ENCODE measurements at regions not wholly inside any gene's neighbourhood (a gene's known extent, or its start where the extent isn't known, plus 50 kb on each side); places are given as distances from the start of the nearest gene placed in this dataset.

DNA sequence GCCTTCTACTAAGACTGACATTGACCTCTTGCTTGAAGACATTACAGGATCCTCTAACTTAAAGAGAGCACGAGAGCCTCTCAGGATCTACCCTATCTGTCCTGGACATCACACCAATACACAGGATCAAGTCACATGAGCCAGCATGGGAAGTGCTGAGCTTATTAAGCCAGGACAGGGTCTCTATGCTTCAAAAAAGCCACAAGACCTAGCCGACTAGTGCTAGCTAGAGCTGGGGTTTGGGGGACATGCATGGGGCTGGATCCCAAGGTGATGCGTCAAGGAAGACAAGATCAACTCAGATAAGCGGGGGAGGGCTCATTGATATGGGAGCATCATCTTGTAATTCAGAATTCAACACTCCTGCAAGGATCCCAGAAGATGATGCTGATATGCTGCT lies 167.2 kb upstream of the TAB2 start:
- no peak for DNase-seq

GRCh38 chr6:149150801-149151398 lies 166.6 kb upstream of the TAB2 start:
- DNase-seq: no peak

GRCh38 chr6:149152521-149152920 lies 165.0 kb upstream of the TAB2 start:
- no peak for DNase-seq

- DNase-seq: no peak
Observed at GRCh38 chr6:149153100-149153499, 164.4 kb upstream of the TAB2 start.

DNA sequence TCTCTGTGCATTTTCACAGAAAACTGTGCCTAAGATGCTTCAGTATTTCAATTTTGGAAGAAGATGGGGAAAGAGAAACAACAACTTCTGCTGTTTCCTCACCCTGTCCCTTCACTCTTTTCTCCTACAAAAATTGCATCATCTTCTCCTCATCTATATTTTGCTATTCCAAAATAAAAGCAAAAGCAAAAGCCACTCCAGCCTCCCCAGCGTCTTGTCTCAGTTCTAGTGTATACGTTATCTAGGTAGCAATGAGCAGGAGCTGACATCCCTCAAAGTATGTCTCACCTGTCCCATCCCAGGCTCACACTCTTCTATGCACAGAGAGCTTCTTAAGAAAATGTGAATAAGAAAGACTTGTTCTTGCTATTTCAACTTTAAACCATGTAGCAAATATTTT lies 163.8 kb upstream of the TAB2 start:
- DNase-seq: no peak

- no peak for DNase-seq
Observed at GRCh38 chr6:149154261-149154821, 163.2 kb upstream of the TAB2 start.

DNA sequence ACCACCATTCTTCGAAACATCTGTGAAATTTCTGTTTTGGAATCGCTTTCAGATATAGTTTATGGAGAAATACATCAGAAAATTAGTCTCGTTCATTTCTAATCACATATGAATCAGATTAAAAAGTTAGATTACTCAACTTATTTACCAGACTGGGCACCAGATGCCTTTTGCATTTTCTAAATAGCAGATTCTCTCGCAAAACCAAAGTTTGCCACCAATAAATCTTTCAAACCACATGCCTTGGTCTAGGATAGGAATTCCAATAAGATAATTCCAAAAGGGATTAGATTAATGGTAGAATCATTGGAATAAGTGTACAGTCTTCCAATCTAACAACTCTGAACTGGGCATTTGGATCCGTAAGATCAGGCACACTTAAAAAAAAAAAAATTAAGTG lies 160.4 kb upstream of the TAB2 start:
- DNase-seq: no peak

DNA sequence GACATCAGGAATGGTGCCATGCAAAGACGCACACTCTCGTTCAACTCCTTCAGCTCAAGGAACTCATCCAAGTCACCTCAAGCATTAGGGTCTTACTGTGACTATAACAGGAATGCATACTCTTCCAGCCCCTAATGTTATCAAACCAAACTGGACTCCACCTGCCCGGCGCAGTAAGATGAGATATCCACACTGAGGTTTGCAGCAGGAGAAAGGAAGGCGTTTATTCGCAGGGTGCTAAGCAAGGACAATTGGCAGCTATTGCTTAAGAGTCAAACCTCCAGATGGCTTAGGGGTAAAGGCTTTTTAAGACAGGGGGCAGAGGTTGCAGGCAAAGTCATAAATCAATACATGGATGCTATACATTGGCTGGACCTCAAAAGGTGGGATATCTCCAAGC lies 159.4 kb upstream of the TAB2 start:
- no peak for DNase-seq

DNA sequence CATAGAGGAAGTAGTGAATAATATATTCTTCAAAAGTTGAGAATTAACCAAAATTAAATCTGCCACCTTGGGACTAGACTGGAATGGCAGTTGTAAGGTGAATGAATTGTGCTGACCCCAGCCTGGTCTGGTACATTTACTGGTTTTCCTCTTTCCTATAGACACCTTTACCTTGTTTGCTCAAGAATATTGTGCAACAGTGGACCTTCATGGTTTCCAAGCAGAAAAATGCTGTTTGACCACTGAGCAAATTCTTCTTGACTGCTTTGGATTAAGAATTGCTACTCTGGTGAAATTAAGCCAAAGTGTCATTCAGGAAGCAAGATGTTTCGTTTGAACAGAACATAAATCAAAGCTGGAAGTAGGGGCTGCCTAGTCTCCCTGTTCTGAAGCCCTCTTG lies 156.6 kb upstream of the TAB2 start:
- no peak for DNase-seq

DNA sequence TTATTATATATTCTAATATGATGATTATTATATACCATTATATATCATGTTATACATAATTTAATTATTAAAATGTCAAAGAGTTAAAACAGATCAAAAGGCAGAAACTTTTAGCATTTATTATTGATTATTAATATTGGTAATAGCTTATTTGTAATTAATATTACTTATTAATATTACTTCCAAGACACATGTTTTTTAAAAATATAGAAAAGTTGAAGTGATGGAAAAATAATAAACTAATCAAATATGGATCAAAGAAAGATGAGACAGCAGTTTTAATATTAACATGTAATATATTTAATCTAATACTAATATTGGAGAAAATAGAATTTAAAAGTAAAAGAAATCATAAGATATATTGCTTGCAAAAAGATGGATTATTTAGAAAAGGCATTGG lies 154.6 kb upstream of the TAB2 start:
- DNase-seq: no peak

- no peak for DNase-seq
Observed at GRCh38 chr6:149164199-149164750, 153.2 kb upstream of the TAB2 start.

- peak; percentile 86 for DNase-seq
Observed at GRCh38 chr6:149166336-149166735, 151.2 kb upstream of the TAB2 start.

- DNase-seq: peak; percentile 86
Observed at GRCh38 chr6:149166747-149167146, 150.8 kb upstream of the TAB2 start.

GRCh38 chr6:149168968-149169367 lies 148.5 kb upstream of the TAB2 start:
- no peak for DNase-seq

DNA sequence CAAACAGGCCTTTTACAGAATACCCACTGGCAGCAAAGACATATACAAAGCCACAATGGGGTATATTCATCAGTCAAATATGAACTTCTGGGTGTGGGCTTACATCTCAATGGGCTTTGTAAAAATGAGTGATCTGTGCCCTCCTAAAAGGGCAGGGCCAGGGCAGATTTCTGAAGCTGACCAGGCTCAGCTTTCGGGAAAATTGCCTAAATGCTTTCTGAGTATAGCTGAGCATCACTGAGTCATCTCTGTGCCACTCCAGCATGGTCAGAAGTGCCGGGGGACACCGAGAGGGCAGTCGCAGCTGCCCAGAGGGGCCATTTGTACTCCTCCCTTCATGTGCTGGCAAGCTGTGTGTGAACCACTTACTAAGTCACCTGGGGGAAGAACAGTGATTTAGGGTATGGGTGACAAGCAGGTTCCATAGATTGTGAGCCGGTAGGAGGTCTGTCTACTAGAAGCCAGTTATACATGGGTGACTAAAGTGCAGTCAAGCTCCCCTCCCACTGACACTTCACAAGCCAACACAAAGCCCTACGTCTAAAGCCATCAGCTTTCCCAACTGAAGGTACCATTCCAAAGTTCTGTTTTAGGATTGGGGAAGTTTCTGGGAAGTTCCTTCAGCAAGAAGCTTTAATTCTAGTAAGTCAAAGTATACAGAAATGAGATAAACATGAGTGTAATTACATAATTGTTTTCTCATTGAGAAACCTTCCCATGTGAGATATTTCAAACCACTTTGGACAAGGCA lies 147.6 kb upstream of the TAB2 start:
- no peak for DNase-seq

DNA sequence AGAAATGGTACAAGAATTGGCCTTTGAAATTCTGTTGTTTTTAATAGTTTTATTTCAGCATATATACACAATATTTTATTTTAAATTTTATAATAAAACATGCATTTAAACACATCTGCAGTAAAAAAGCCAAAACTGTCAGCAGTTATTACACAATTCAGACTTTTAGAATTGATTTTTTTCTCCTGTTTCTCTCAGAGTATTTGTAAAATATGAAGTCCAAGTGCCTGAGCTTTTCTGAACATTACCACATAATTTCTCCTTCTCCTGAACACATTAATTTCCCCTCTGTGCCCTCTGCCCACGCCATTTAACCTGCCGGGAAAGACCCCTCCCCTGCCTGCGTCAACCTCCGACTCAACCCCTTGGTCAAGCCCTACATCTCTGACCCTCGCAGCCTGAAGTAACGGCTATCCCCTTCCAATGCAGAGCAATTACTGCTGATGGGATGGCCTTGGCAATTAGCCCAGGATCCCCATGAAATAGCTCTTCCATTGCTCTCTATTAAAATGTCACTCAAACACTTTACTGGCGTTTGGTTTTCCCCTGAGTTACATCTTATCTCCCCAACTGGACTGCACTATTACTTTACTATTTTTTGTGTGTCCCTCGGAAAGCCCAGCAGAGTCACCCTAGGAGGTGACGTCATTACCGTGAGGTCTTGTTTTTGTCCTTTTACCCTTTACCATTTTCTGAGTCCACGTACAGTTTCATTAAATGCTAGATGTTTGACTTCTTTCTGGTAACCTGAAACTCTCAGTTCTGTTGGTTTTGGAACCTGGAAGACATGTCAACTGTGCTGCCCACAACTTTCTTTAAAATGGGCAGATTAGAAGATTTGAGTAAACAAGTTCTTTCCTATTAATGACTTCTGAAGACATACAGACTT lies 146.7 kb upstream of the TAB2 start:
- peak; percentile 59 for DNase-seq

DNA sequence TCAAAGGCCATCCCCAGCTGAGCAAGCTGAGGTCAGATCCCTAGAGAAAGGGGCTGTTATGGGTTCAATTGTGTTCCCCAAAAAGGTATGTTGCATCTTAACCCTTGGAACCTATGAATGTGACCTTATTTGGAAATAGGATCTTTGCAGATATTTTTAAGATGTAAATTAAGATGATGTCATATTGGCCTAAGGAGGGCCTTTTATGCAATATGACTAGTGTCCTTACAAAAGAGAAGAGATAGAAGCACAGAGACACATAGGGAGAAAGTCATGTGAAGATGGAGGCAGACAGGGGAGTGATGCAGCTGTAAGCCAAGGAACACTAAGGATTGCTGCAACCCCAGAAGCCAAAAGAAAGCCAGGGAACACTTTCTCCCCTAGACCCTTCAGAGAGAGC lies 144.3 kb upstream of the TAB2 start:
- DNase-seq: no peak

- DNase-seq: no peak
Observed at GRCh38 chr6:149174962-149175361, 142.6 kb upstream of the TAB2 start.

GRCh38 chr6:149176971-149177667 lies 140.4 kb upstream of the TAB2 start:
- DNase-seq: peak; percentile 63

DNA sequence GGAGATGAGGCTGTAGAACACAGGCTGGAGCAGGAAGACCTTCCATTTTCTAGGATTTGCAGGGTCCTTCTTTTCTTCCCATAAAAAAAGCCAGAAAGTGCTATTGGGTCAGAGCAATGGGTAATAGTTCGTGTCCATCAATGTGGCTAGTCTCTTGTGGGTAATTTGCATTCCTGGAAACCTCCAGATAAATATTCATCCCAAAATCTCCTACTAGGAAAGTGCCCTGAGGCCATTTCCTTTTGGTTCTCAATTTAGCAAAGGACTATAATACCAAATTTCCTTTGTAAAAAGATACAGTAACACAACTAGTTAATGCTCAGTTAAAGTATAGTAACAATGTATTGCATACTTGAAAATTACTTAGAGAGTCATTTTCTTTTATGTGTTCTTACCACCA lies 138.1 kb upstream of the TAB2 start:
- no peak for DNase-seq

- DNase-seq: no peak
Observed at GRCh38 chr6:149181304-149181703, 136.2 kb upstream of the TAB2 start.

DNA sequence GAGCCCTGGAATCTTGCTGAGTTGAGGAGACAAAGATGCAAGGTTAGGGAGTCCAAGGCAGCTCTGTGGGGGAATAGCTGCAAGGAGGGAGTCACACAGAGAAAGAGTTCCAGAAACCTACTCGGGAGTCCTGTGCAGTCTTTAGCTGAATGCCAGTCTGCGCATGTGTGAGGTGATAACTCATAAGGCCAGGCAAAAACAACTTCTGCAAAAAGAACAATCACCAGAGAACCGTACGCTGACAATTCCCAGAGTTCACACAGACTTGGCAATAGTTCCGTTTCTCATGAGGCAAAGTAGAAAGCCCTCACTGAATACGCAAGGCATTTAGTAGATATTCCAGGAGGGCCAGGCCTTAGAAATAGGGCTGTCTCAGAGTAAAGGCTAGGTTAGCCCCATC lies 135.2 kb upstream of the TAB2 start:
- DNase-seq: no peak

GRCh38 chr6:149184523-149184922 lies 133.0 kb upstream of the TAB2 start:
- DNase-seq: no peak
